A673 (cell line): ENCODE measurements at regions not wholly inside any gene's neighbourhood (a gene's known extent, or its start where the extent isn't known, plus 50 kb on each side); places are given as distances from the start of the nearest gene placed in this dataset.
"Not testable (repeated sequence)": the region's sequence is repeated elsewhere in the genome, so short reads cannot be mapped to it uniquely, and the experiment has no call there.

Experiments used
- CTCF ChIP-seq: fragments of 300-800, 200-600 bp; sonication (generic); conservative IDR thresholded peaks from 2 replicates; pipeline ENCODE4 v1.5.1; 2017; ENCODE audit warnings: low read depth, mild to moderate bottlenecking, antibody characterized with exemption, low read length, moderate library complexity, mixed read lengths
- EZH2 ChIP-seq: fragments of 200-600 bp; sonication (generic); IDR thresholded peaks from 2 replicates; pipeline ENCODE4 v1.6.1; 2017; ENCODE audit warnings: borderline replicate concordance, low read depth, mild to moderate bottlenecking, mixed read lengths, antibody characterized with exemption, low read length; ENCODE audit not compliant: poor library complexity, severe bottlenecking

GRCh38 chr4:118535788-118536187, 149.4 kb upstream of the METTL14 start:
- not testable (repeated sequence) for TF ChIP-seq CTCF, EZH2
